A673 (cell line): ENCODE measurements at regions not wholly inside any gene's neighbourhood (a gene's known extent, or its start where the extent isn't known, plus 50 kb on each side); places are given as distances from the start of the nearest gene placed in this dataset.

Experiments
- BruUV-seq: library from RNA; stranded (reverse); fragments of 400-500 nt; replicated peaks from 2 replicates; lab custom pipeline; 2021; lab: Mats Ljungman, UMichigan
- CTCF ChIA-PET: fragments of 300-600 bp; sonication (Branson Sonifier 250); formaldehyde crosslinking; loops from one replicate; lab custom pipeline; 2022; ENCODE audit warnings: antibody characterized with exemption; lab: Charles Lee
- POLR2A ChIA-PET: fragments of 300-600 bp; sonication (Branson Sonifier 250); formaldehyde crosslinking; loops from one replicate; lab custom pipeline; 2022; ENCODE audit warnings: antibody characterized with exemption; ENCODE audit not compliant: low non-redundant PET; lab: Charles Lee
- DNase-seq: peaks from one replicate; pipeline ENCODE4 v3.0.0-alpha.2; 2015; ENCODE audit warnings: low spot score
- H3K27ac ChIP-seq: fragments of 200-600 bp; sonication (generic); 2 replicates; pipeline ENCODE4 v1.5.1; 2016; ENCODE audit warnings: mixed run types, low read depth, mild to moderate bottlenecking, mixed read lengths, antibody characterized with exemption, low read length; ENCODE audit not compliant: poor library complexity, severe bottlenecking
- H3K27me3 ChIP-seq: fragments of 200-600 bp; sonication (generic); replicated peaks from 2 replicates; pipeline ENCODE4 v1.6.1; 2017; ENCODE audit warnings: mixed run types, low read depth, mild to moderate bottlenecking, mixed read lengths, antibody characterized with exemption, low read length; ENCODE audit not compliant: insufficient read depth, poor library complexity
- H3K36me3 ChIP-seq: fragments of 200-600 bp; sonication (generic); 2 replicates; pipeline ENCODE4 v1.6.1; 2016; ENCODE audit warnings: mixed run types, mild to moderate bottlenecking, mixed read lengths, antibody characterized with exemption, low read length; ENCODE audit not compliant: insufficient read depth, poor library complexity, severe bottlenecking
- H3K4me1 ChIP-seq: fragments of 200-600 bp; sonication (generic); 2 replicates; pipeline ENCODE4 v1.6.1; 2017; ENCODE audit warnings: mixed run types, mild to moderate bottlenecking, mixed read lengths, antibody characterized with exemption, low read length; ENCODE audit not compliant: insufficient read depth, poor library complexity, severe bottlenecking
- H3K4me3 ChIP-seq: fragments of 200-600 bp; sonication (generic); 2 replicates; pipeline ENCODE4 v1.5.1; 2016; ENCODE audit warnings: low read depth, mixed run types, mild to moderate bottlenecking, mixed read lengths, low read length; ENCODE audit not compliant: poor library complexity, severe bottlenecking
- H3K9me3 ChIP-seq: fragments of 200-600 bp; sonication (generic); 2 replicates; pipeline ENCODE4 v1.6.1; 2016; ENCODE audit warnings: mixed run types, low read depth, mild to moderate bottlenecking, mixed read lengths, antibody characterized with exemption, low read length; ENCODE audit not compliant: poor library complexity, severe bottlenecking
- CTCF ChIP-seq: fragments of 300-800, 200-600 bp; sonication (generic); conservative IDR thresholded peaks from 2 replicates; pipeline ENCODE4 v1.5.1; 2017; ENCODE audit warnings: low read depth, mild to moderate bottlenecking, antibody characterized with exemption, low read length, moderate library complexity, mixed read lengths
- EZH2 ChIP-seq: fragments of 200-600 bp; sonication (generic); IDR thresholded peaks from 2 replicates; pipeline ENCODE4 v1.6.1; 2017; ENCODE audit warnings: borderline replicate concordance, low read depth, mild to moderate bottlenecking, mixed read lengths, antibody characterized with exemption, low read length; ENCODE audit not compliant: poor library complexity, severe bottlenecking
- intact Hi-C: fragments of 100-400 bp; cut with micrococcal nuclease; formaldehyde crosslinking; loops from one replicate; pipeline ENCODE4 v1.10.0; 2022; ENCODE audit not compliant: unreplicated experiment

DNA sequence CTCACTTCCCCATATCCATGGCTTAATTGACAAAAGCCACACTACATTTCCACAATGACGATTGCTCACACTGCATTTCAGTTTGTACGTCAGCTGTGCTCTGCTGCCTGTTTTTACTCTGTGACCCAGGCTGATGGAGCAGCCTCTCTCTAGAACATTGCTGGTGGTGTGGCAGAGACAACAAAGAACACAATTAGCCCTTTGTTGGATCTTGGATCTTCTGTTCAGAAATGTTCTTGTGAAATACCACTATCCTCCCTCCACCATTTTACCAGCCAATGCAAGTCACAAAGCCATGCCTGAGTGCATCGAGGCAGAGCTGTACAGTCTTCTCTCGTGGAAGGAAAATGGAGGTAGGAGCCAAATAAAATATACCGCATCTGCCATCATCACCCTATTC lies 56.9 kb upstream of the TBC1D5 start:
- no peaks in the 10 kb centered on the region for H3K4me1 ChIP-seq
- H3K27me3 ChIP-seq: peaks cover 8% of the 10 kb centered on the region
- CTCF ChIA-PET: no interaction called here
- no peak overlapping the region for H3K27ac ChIP-seq
- intact Hi-C loops: no loop called here
- H3K36me3 ChIP-seq: no peaks in the 10 kb centered on the region
- BruUV-seq: no TSS peak
- H3K4me3 ChIP-seq: no peak overlapping the region
- no peaks in the 10 kb centered on the region for H3K9me3 ChIP-seq
- no peak for TF ChIP-seq CTCF
- no peak for TF ChIP-seq EZH2
- DNase-seq: no peak
- POLR2A ChIA-PET: no interaction called here

GRCh38 chr3:17798000-17798399 lies 55.6 kb upstream of the TBC1D5 start:
- Histone ChIP-seq H3K27me3 (peaks cover 8% of the 10 kb centered on the region), H3K27ac (no peak overlapping the region), H3K9me3 (no peaks in the 10 kb centered on the region), H3K4me3 (no peak overlapping the region), H3K4me1 (no peaks in the 10 kb centered on the region), H3K36me3 (no peaks in the 10 kb centered on the region)
- ChIA-PET CTCF (no interaction called here), POLR2A (no interaction called here)
- TF ChIP-seq CTCF: no peak
- no peak for TF ChIP-seq EZH2
- no peak for DNase-seq
- BruUV-seq: no TSS peak
- intact Hi-C loops: no loop called here

- no peaks in the 10 kb centered on the region for H3K36me3 ChIP-seq
- H3K4me3 ChIP-seq: no peak overlapping the region
- intact Hi-C loops: no loop called here
- no peak overlapping the region for H3K27ac ChIP-seq
- ChIA-PET CTCF (no interaction called here), POLR2A (no interaction called here)
- peaks cover under 1% of the 10 kb centered on the region for H3K27me3 ChIP-seq
- DNase-seq: no peak
- BruUV-seq: no TSS peak
- H3K9me3 ChIP-seq: no peaks in the 10 kb centered on the region
- TF ChIP-seq EZH2 (no peak), CTCF (no peak)
- H3K4me1 ChIP-seq: no peaks in the 10 kb centered on the region
Observed at GRCh38 chr3:17795711-17796110, 53.3 kb upstream of the TBC1D5 start.
